OCI-LY1 (cell line): ENCODE measurements at regions not wholly inside any gene's neighbourhood (a gene's known extent, or its start where the extent isn't known, plus 50 kb on each side); places are given as distances from the start of the nearest gene placed in this dataset.

Experiments used
- H2AFZ ChIP-seq: fragments of 200-600 bp; sonication (generic), shearing (Covaris generic); 2 replicates; pipeline ENCODE4 v1.6.0; 2014; ENCODE audit warnings: antibody characterized with exemption, mild to moderate bottlenecking, low read length
- H3F3A ChIP-seq: fragments of 200-600 bp; sonication (generic), shearing (Covaris generic); 2 replicates; pipeline ENCODE4 v1.6.0; 2014; ENCODE audit warnings: mild to moderate bottlenecking, antibody characterized with exemption, low read length, moderate library complexity; ENCODE audit not compliant: insufficient read depth
- H3K27ac ChIP-seq: fragments of 200-600 bp; sonication (generic); 2 replicates; pipeline ENCODE4 v1.5.1; 2014; ENCODE audit warnings: low read length, mixed run types, mild to moderate bottlenecking, low read depth; ENCODE audit not compliant: poor library complexity, severe bottlenecking
- H3K27me3 ChIP-seq: fragments of 200-600 bp; sonication (generic); 2 replicates; pipeline ENCODE4 v1.6.0; 2014; ENCODE audit warnings: antibody characterized with exemption, mild to moderate bottlenecking, low read length, moderate library complexity; ENCODE audit not compliant: insufficient read depth
- H3K36me3 ChIP-seq: fragments of 200-600 bp; sonication (generic); 2 replicates; pipeline ENCODE4 v1.6.1; 2014; ENCODE audit warnings: mild to moderate bottlenecking, antibody characterized with exemption, low read length, moderate library complexity, mixed read lengths; ENCODE audit not compliant: insufficient read depth
- H3K4me1 ChIP-seq: fragments of 200-600 bp; sonication (generic); 2 replicates; pipeline ENCODE4 v1.5.1; 2014; ENCODE audit warnings: mild to moderate bottlenecking, low read length, moderate library complexity; ENCODE audit not compliant: insufficient read depth, severe bottlenecking
- H3K4me2 ChIP-seq: fragments of 200-600 bp; sonication (generic), shearing (Covaris generic); 2 replicates; pipeline ENCODE4 v1.6.1; 2014; ENCODE audit warnings: low read length
- H3K4me3 ChIP-seq: fragments of 200-600 bp; sonication (generic); 2 replicates; pipeline ENCODE4 v1.5.1; 2014; ENCODE audit warnings: low read length, low read depth, mild to moderate bottlenecking, mixed read lengths; ENCODE audit not compliant: poor library complexity, severe bottlenecking
- H3K79me2 ChIP-seq: fragments of 200-600 bp; shearing (Covaris generic); 2 replicates; pipeline ENCODE4 v1.6.1; 2016; ENCODE audit warnings: mixed run types, low read length, mixed read lengths; ENCODE audit not compliant: insufficient read depth
- H3K9ac ChIP-seq: fragments of 200-600 bp; sonication (generic), shearing (Covaris generic); 2 replicates; pipeline ENCODE4 v1.6.1; 2014; ENCODE audit warnings: mild to moderate bottlenecking, low read length, mixed read lengths
- H3K9me2 ChIP-seq: fragments of 200-600 bp; sonication (generic), shearing (Covaris generic); 2 replicates; pipeline ENCODE4 v1.6.1; 2014; ENCODE audit warnings: low read depth, mild to moderate bottlenecking, low read length, mixed read lengths
- H3K9me3 ChIP-seq: fragments of 200-600 bp; shearing (Covaris generic); 2 replicates; pipeline ENCODE4 v1.6.1; 2014; ENCODE audit warnings: low read length, mixed read lengths
- H4K20me1 ChIP-seq: fragments of 200-600 bp; sonication (generic), shearing (Covaris generic); 2 replicates; pipeline ENCODE4 v1.6.0; 2016; ENCODE audit warnings: mild to moderate bottlenecking, low read length; ENCODE audit not compliant: insufficient read depth
- EZH2 ChIP-seq: fragments of 200-600 bp; sonication (generic), shearing (Covaris generic); IDR thresholded peaks from 2 replicates; pipeline ENCODE4 v1.8.0; 2017; ENCODE audit warnings: borderline replicate concordance, mixed run types, mild to moderate bottlenecking, antibody characterized with exemption, low read length, moderate library complexity, mixed read lengths
- TF ChIP-seq, protein P1 (sequence below): fragments of 200-600 bp; sonication (generic), shearing (Covaris generic); IDR thresholded peaks from 2 replicates; pipeline ENCODE4 v1.5.1; 2017; ENCODE audit warnings: mild to moderate bottlenecking, antibody characterized with exemption, low read length, moderate library complexity, mixed read lengths

DNA sequence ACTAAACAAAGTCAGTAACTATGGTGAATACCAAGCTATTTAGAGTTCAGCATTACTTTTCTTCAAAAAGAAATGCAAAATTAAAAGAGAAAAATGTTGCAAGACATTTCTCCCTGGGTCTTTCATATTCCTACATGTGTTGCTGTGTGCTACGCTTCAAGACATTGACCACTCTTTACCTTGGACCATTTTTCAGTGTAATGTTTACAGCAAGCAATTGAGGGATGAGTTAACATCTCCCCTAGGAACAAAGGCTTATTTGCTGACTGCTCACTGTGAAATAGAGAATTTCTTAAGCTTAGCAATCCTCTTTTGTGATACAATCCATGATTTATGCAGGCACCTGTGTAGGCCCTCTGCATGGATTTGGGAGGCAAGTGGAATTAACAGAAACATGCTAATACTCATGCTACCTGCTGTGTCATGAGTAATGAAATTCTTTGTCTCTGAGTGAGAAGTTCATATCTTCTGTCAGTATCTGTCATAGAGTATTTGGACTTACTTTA, 1202.9 kb upstream of the CDH8 start:
- H3K27me3 ChIP-seq, result no peaks in the 10 kb centered on the region
- H3K27ac ChIP-seq, result no peak overlapping the region
- no peak overlapping the region for H3K4me3 ChIP-seq
- no peaks in the 10 kb centered on the region for H3F3A ChIP-seq
- H3K9me2 ChIP-seq, result no peaks in the 10 kb centered on the region
- no peaks in the 10 kb centered on the region for H3K4me1 ChIP-seq
- H3K4me2 ChIP-seq, result no peak overlapping the region
- no peaks in the 10 kb centered on the region for H4K20me1 ChIP-seq
- no peak overlapping the region for H3K9ac ChIP-seq
- H2AFZ ChIP-seq, result no peak overlapping the region
- H3K9me3 ChIP-seq, result no peaks in the 10 kb centered on the region
- no peaks in the 10 kb centered on the region for H3K79me2 ChIP-seq
- no peaks in the 10 kb centered on the region for H3K36me3 ChIP-seq
- TF ChIP-seq, protein P1, sequence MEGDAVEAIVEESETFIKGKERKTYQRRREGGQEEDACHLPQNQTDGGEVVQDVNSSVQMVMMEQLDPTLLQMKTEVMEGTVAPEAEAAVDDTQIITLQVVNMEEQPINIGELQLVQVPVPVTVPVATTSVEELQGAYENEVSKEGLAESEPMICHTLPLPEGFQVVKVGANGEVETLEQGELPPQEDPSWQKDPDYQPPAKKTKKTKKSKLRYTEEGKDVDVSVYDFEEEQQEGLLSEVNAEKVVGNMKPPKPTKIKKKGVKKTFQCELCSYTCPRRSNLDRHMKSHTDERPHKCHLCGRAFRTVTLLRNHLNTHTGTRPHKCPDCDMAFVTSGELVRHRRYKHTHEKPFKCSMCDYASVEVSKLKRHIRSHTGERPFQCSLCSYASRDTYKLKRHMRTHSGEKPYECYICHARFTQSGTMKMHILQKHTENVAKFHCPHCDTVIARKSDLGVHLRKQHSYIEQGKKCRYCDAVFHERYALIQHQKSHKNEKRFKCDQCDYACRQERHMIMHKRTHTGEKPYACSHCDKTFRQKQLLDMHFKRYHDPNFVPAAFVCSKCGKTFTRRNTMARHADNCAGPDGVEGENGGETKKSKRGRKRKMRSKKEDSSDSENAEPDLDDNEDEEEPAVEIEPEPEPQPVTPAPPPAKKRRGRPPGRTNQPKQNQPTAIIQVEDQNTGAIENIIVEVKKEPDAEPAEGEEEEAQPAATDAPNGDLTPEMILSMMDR, result no peak
- no peak for TF ChIP-seq EZH2

- Histone ChIP-seq H4K20me1 (no peaks in the 10 kb centered on the region), H2AFZ (no peak overlapping the region), H3K27ac (no peak overlapping the region), H3K4me3 (no peak overlapping the region), H3K4me2 (no peak overlapping the region), H3K79me2 (no peaks in the 10 kb centered on the region), H3K4me1 (no peaks in the 10 kb centered on the region), H3K9ac (no peak overlapping the region), H3K36me3 (no peaks in the 10 kb centered on the region), H3K9me3 (no peaks in the 10 kb centered on the region), H3K9me2 (no peaks in the 10 kb centered on the region), H3F3A (no peaks in the 10 kb centered on the region), H3K27me3 (no peaks in the 10 kb centered on the region)
- TF ChIP-seq, protein P1, result no peak
- TF ChIP-seq EZH2, result no peak
Observed at GRCh38 chr16:63230421-63231040, 1194.3 kb upstream of the CDH8 start.

- H3K79me2 ChIP-seq, result no peaks in the 10 kb centered on the region
- no peak overlapping the region for H3K4me3 ChIP-seq
- H3K4me1 ChIP-seq, result no peaks in the 10 kb centered on the region
- no peaks in the 10 kb centered on the region for H4K20me1 ChIP-seq
- TF ChIP-seq, protein P1, result no peak
- no peak for TF ChIP-seq EZH2
- H3K27ac ChIP-seq, result no peak overlapping the region
- no peak overlapping the region for H3K9ac ChIP-seq
- no peaks in the 10 kb centered on the region for H3K9me2 ChIP-seq
- H2AFZ ChIP-seq, result no peak overlapping the region
- H3K9me3 ChIP-seq, result no peaks in the 10 kb centered on the region
- H3K4me2 ChIP-seq, result no peak overlapping the region
- no peaks in the 10 kb centered on the region for H3K36me3 ChIP-seq
- no peaks in the 10 kb centered on the region for H3F3A ChIP-seq
- no peaks in the 10 kb centered on the region for H3K27me3 ChIP-seq
Observed at GRCh38 chr16:63228259-63228658, 1192.0 kb upstream of the CDH8 start.
